ENCODE measurements at regions not wholly inside any gene's neighbourhood (a gene's known extent, or its start where the extent isn't known, plus 50 kb on each side); places are given as distances from the start of the nearest gene placed in this dataset.

GRCh38 chr5:165360366-165360765 is 1854.9 kb downstream of the MAT2B start:
- H3K4me2 ChIP-seq (ENCODE audit: insufficient read depth, low read length): no peak overlapping the region
- no peak overlapping the region for H3K27ac ChIP-seq (ENCODE audit: low read depth, low read length)
- H2AFZ ChIP-seq (ENCODE audit: low read length): no peak overlapping the region
- no peak for TF ChIP-seq CTCF (IDR thresholded peaks at IDR 0.05; ENCODE audit: extremely low read depth, low read depth, low read length)
- no peaks in the 10 kb centered on the region for H4K20me1 ChIP-seq (ENCODE audit: insufficient read depth, low read length)
- H3K27me3 ChIP-seq (ENCODE audit: insufficient read depth, low read length): no peaks in the 10 kb centered on the region
- no peaks in the 10 kb centered on the region for H3K9me3 ChIP-seq (ENCODE audit: low read depth, low read length)
- no peaks in the 10 kb centered on the region for H3K4me1 ChIP-seq (ENCODE audit: insufficient read depth, low read length)
- no peaks in the 10 kb centered on the region for H3K36me3 ChIP-seq (ENCODE audit: insufficient read depth, low read length)
- H3K79me2 ChIP-seq (ENCODE audit: insufficient read depth, low read length): no peaks in the 10 kb centered on the region
- DNase-seq (ENCODE audit: insufficient read length, low spot score, missing footprints): no peak
- H3K4me3 ChIP-seq (ENCODE audit: insufficient read depth, low read length): no peak overlapping the region

- Histone ChIP-seq H3K4me3 (ENCODE audit: insufficient read depth, low read length) (no peak overlapping the region), H3K4me1 (ENCODE audit: insufficient read depth, low read length) (no peaks in the 10 kb centered on the region), H3K27me3 (ENCODE audit: insufficient read depth, low read length) (no peaks in the 10 kb centered on the region), H3K79me2 (ENCODE audit: insufficient read depth, low read length) (no peaks in the 10 kb centered on the region), H3K36me3 (ENCODE audit: insufficient read depth, low read length) (no peaks in the 10 kb centered on the region), H3K9me3 (ENCODE audit: low read depth, low read length) (no peaks in the 10 kb centered on the region), H3K27ac (ENCODE audit: low read depth, low read length) (no peak overlapping the region), H2AFZ (ENCODE audit: low read length) (no peak overlapping the region), H3K4me2 (ENCODE audit: insufficient read depth, low read length) (no peak overlapping the region), H4K20me1 (ENCODE audit: insufficient read depth, low read length) (no peaks in the 10 kb centered on the region)
- DNase-seq (ENCODE audit: insufficient read length, low spot score, missing footprints): no peak
- no peak for TF ChIP-seq CTCF (IDR thresholded peaks at IDR 0.05; ENCODE audit: extremely low read depth, low read depth, low read length)
These were observed 1855.5 kb downstream of the MAT2B start for GRCh38 chr5:165360784-165361542.

- Histone ChIP-seq H2AFZ (ENCODE audit: low read length) (no peak overlapping the region), H3K27me3 (ENCODE audit: insufficient read depth, low read length) (no peaks in the 10 kb centered on the region), H4K20me1 (ENCODE audit: insufficient read depth, low read length) (no peaks in the 10 kb centered on the region), H3K79me2 (ENCODE audit: insufficient read depth, low read length) (no peaks in the 10 kb centered on the region), H3K4me1 (ENCODE audit: insufficient read depth, low read length) (no peaks in the 10 kb centered on the region), H3K4me3 (ENCODE audit: insufficient read depth, low read length) (no peak overlapping the region), H3K36me3 (ENCODE audit: insufficient read depth, low read length) (no peaks in the 10 kb centered on the region), H3K4me2 (ENCODE audit: insufficient read depth, low read length) (no peak overlapping the region), H3K27ac (ENCODE audit: low read depth, low read length) (no peak overlapping the region), H3K9me3 (ENCODE audit: low read depth, low read length) (no peaks in the 10 kb centered on the region)
- DNase-seq (ENCODE audit: insufficient read length, low spot score, missing footprints): no peak
- no peak for TF ChIP-seq CTCF (IDR thresholded peaks at IDR 0.05; ENCODE audit: extremely low read depth, low read depth, low read length)
These were observed 1864.8 kb downstream of the MAT2B start for GRCh38 chr5:165370233-165370632.

- no peak overlapping the region for H3K4me2 ChIP-seq (ENCODE audit: insufficient read depth, low read length)
These were observed 1865.4 kb downstream of the MAT2B start for GRCh38 chr5:165370794-165371193.

More at GRCh38 chr5:165370794-165371193, 1865.4 kb downstream of the MAT2B start:
- H3K9me3 ChIP-seq (ENCODE audit: low read depth, low read length): no peaks in the 10 kb centered on the region
- no peak overlapping the region for H3K4me3 ChIP-seq (ENCODE audit: insufficient read depth, low read length)
- H3K36me3 ChIP-seq (ENCODE audit: insufficient read depth, low read length): no peaks in the 10 kb centered on the region
- H3K27me3 ChIP-seq (ENCODE audit: insufficient read depth, low read length): no peaks in the 10 kb centered on the region
- H2AFZ ChIP-seq (ENCODE audit: low read length): no peak overlapping the region
- H4K20me1 ChIP-seq (ENCODE audit: insufficient read depth, low read length): no peaks in the 10 kb centered on the region
- no peak for DNase-seq (ENCODE audit: insufficient read length, low spot score, missing footprints)
- no peaks in the 10 kb centered on the region for H3K4me1 ChIP-seq (ENCODE audit: insufficient read depth, low read length)
- H3K27ac ChIP-seq (ENCODE audit: low read depth, low read length): no peak overlapping the region
- TF ChIP-seq CTCF (IDR thresholded peaks at IDR 0.05; ENCODE audit: extremely low read depth, low read depth, low read length): no peak
- H3K79me2 ChIP-seq (ENCODE audit: insufficient read depth, low read length): no peaks in the 10 kb centered on the region
